Effector memory CD4-positive, alpha-beta T cell (primary cell): ENCODE measurements at regions not wholly inside any gene's neighbourhood (a gene's known extent, or its start where the extent isn't known, plus 50 kb on each side); places are given as distances from the start of the nearest gene placed in this dataset.
"Not testable (repeated sequence)": the region's sequence is repeated elsewhere in the genome, so short reads cannot be mapped to it uniquely, and the experiment has no call there.

Experiments
- DNase-seq, 3 donors: peaks; one replicate each; pipeline ENCODE4 v3.0.0-alpha.2; 2020
- H3K27ac ChIP-seq: 2 replicates; pipeline ENCODE4 v1.7.0; 2013; ENCODE audit warnings: mild to moderate bottlenecking, low read length, moderate library complexity; ENCODE audit not compliant: insufficient read depth, poor library complexity, severe bottlenecking
- H3K27me3 ChIP-seq: replicated peaks from 2 replicates; pipeline ENCODE4 v1.7.0; 2013; ENCODE audit warnings: mild to moderate bottlenecking, low read length; ENCODE audit not compliant: insufficient read depth, control insufficient read depth, poor library complexity, severe bottlenecking
- H3K36me3 ChIP-seq: 2 replicates; pipeline ENCODE4 v1.7.0; 2013; ENCODE audit warnings: mild to moderate bottlenecking, low read length, moderate library complexity; ENCODE audit not compliant: control insufficient read depth, insufficient read depth
- H3K4me1 ChIP-seq: 2 replicates; pipeline ENCODE4 v1.7.0; 2013; ENCODE audit warnings: low read length, mild to moderate bottlenecking; ENCODE audit not compliant: control insufficient read depth, insufficient read depth, poor library complexity, severe bottlenecking
- H3K4me3 ChIP-seq: 2 replicates; pipeline ENCODE4 v1.7.0; 2013; ENCODE audit warnings: low read length, low read depth, mild to moderate bottlenecking; ENCODE audit not compliant: insufficient read depth, poor library complexity, severe bottlenecking
- H3K9me3 ChIP-seq: 2 replicates; pipeline ENCODE4 v1.7.0; 2013; ENCODE audit warnings: mild to moderate bottlenecking, low read length, moderate library complexity; ENCODE audit not compliant: control insufficient read depth

- Histone ChIP-seq H3K9me3 (no peaks in the 10 kb centered on the region), H3K27me3 (no peaks in the 10 kb centered on the region), H3K27ac (no peak overlapping the region), H3K4me3 (no peak overlapping the region), H3K36me3 (no peaks in the 10 kb centered on the region), H3K4me1 (no peaks in the 10 kb centered on the region)
- DNase-seq = no peak
Observed at GRCh38 chr2:215535125-215535668, 99.3 kb upstream of the FN1 start.

- H3K27ac ChIP-seq, H3K27me3 ChIP-seq, H3K4me1 ChIP-seq, H3K9me3 ChIP-seq, H3K4me3 ChIP-seq, H3K36me3 ChIP-seq, DNase-seq: not testable (repeated sequence)
Observed at GRCh38 chr2:215533716-215534115, 97.8 kb upstream of the FN1 start.

- Histone ChIP-seq H3K9me3 (no peaks in the 10 kb centered on the region), H3K4me1 (no peaks in the 10 kb centered on the region), H3K4me3 (no peak overlapping the region), H3K27me3 (no peaks in the 10 kb centered on the region), H3K36me3 (no peaks in the 10 kb centered on the region), H3K27ac (no peak overlapping the region)
- no peak for DNase-seq
Observed at GRCh38 chr2:215532844-215533243, 97.0 kb upstream of the FN1 start.

- no peaks in the 10 kb centered on the region for H3K27me3 ChIP-seq
- H3K9me3 ChIP-seq = no peaks in the 10 kb centered on the region
- no peaks in the 10 kb centered on the region for H3K36me3 ChIP-seq
- H3K4me3 ChIP-seq = no peak overlapping the region
- H3K4me1 ChIP-seq = no peaks in the 10 kb centered on the region
- no peak for DNase-seq
- no peak overlapping the region for H3K27ac ChIP-seq
Observed at GRCh38 chr2:215531284-215531683, 95.4 kb upstream of the FN1 start.

GRCh38 chr2:215530191-215530968 is 94.5 kb upstream of the FN1 start:
- Histone ChIP-seq H3K4me3 (no peak overlapping the region), H3K9me3 (no peaks in the 10 kb centered on the region), H3K4me1 (no peaks in the 10 kb centered on the region), H3K36me3 (no peaks in the 10 kb centered on the region), H3K27me3 (no peaks in the 10 kb centered on the region), H3K27ac (no peak overlapping the region)
- no peak for DNase-seq

GRCh38 chr2:215529271-215529670 is 93.4 kb upstream of the FN1 start:
- Histone ChIP-seq H3K4me1 (no peaks in the 10 kb centered on the region), H3K4me3 (no peak overlapping the region), H3K36me3 (no peaks in the 10 kb centered on the region), H3K9me3 (no peaks in the 10 kb centered on the region), H3K27ac (no peak overlapping the region), H3K27me3 (no peaks in the 10 kb centered on the region)
- no peak for DNase-seq

- H3K27me3 ChIP-seq = no peaks in the 10 kb centered on the region
- no peaks in the 10 kb centered on the region for H3K9me3 ChIP-seq
- no peak overlapping the region for H3K27ac ChIP-seq
- H3K4me1 ChIP-seq = no peaks in the 10 kb centered on the region
- no peaks in the 10 kb centered on the region for H3K36me3 ChIP-seq
- no peak overlapping the region for H3K4me3 ChIP-seq
- DNase-seq = no peak
Observed at GRCh38 chr2:215528555-215528954, 92.7 kb upstream of the FN1 start.

- no peaks in the 10 kb centered on the region for H3K9me3 ChIP-seq
- no peaks in the 10 kb centered on the region for H3K4me1 ChIP-seq
- H3K4me3 ChIP-seq = no peak overlapping the region
- H3K27ac ChIP-seq = no peak overlapping the region
- H3K27me3 ChIP-seq = no peaks in the 10 kb centered on the region
- DNase-seq = no peak
- H3K36me3 ChIP-seq = no peaks in the 10 kb centered on the region
Observed at GRCh38 chr2:215527736-215528135, 91.9 kb upstream of the FN1 start.

GRCh38 chr2:215526341-215526740 is 90.5 kb upstream of the FN1 start:
- Histone ChIP-seq H3K36me3 (no peaks in the 10 kb centered on the region), H3K27me3 (no peaks in the 10 kb centered on the region), H3K4me3 (no peak overlapping the region), H3K9me3 (no peaks in the 10 kb centered on the region), H3K4me1 (no peaks in the 10 kb centered on the region), H3K27ac (no peak overlapping the region)
- DNase-seq = no peak

GRCh38 chr2:215522237-215522636 is 86.4 kb upstream of the FN1 start:
- Histone ChIP-seq H3K4me3 (no peak overlapping the region), H3K36me3 (no peaks in the 10 kb centered on the region), H3K27ac (no peak overlapping the region), H3K4me1 (no peaks in the 10 kb centered on the region), H3K9me3 (no peaks in the 10 kb centered on the region), H3K27me3 (no peaks in the 10 kb centered on the region)
- DNase-seq = no peak
